ENCODE measurements at regions not wholly inside any gene's neighbourhood (a gene's known extent, or its start where the extent isn't known, plus 50 kb on each side); places are given as distances from the start of the nearest gene placed in this dataset.

DNA sequence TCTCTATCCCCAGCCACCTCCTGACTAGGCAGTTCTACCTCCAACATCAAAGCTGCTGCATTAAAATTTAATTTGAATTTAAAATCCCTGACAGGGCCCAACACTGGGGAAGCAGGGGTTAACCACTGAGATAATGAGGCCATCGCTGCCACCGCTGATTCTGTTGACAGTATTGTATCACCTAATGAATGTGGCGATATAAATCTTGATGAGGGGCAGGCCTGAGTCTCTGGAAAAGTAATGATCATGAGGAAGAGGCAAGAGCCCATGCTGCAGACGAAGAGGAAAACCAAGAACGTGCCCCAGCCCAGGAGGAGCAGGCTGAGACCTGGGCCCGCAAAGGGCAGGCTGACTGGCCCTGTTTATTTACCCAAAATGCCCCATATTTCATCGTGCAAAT lies 251.4 kb upstream of the ZFHX3 start:
- DNase-seq (ENCODE audit: low spot score) (no peak), ATAC-seq (no peak)
- intact Hi-C loops (cut with DNase I): no loop called here

DNA sequence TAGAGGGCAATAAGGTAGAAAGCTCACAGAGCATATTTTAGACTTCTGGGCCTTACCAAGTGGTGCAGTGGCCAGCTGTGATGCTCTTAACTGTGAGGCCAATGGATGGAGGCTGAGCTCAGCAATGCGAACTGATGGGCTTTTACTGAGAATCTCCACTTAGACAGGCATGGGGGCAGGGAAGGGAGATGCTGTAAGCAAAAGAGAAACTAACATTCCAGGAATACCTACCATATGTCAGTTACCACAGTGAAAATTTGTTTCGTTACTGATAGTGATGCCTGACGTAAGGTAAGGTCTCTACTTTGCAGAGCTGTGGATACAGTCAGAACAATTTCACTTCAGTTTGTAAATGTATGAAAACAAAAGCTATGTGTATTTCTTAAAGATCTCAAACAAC lies 250.6 kb upstream of the ZFHX3 start:
- intact Hi-C loops (cut with DNase I): no loop called here
- ATAC-seq (no peak), DNase-seq (ENCODE audit: low spot score) (no peak)

DNA sequence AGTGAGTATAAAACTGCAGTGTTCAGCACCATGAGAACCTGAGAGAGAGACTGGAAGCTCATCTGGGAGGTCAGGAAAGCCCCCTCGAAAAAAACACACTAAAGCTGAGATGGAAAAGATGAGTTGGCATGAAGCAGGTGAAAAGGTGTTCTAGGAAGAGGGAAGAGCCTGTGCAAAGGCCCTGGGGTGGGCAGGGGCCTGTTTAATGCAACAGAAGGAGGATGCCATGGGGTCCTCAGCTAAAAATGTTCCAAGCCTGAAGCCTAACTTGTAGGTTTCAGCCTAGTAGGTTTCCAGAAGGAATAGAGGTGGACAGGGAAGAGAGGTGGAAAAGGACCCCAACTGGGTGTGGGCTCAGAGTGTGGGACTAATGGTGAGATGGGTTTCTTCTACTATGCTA lies 242.3 kb upstream of the ZFHX3 start:
- intact Hi-C loops (cut with DNase I): no loop called here
- ATAC-seq: no peak
- DNase-seq (ENCODE audit: low spot score): no peak

GRCh38 chr16:73289232-73289631 lies 241.3 kb upstream of the ZFHX3 start:
- no peak for ATAC-seq
- intact Hi-C loops (cut with DNase I): no loop called here

GRCh38 chr16:73288520-73288919 lies 240.6 kb upstream of the ZFHX3 start:
- intact Hi-C loops (cut with DNase I): no loop called here
- ATAC-seq (no peak), DNase-seq (ENCODE audit: low spot score) (no peak)

More at GRCh38 chr16:73289232-73289631, 241.3 kb upstream of the ZFHX3 start:
- no peak for DNase-seq (ENCODE audit: low spot score)

DNA sequence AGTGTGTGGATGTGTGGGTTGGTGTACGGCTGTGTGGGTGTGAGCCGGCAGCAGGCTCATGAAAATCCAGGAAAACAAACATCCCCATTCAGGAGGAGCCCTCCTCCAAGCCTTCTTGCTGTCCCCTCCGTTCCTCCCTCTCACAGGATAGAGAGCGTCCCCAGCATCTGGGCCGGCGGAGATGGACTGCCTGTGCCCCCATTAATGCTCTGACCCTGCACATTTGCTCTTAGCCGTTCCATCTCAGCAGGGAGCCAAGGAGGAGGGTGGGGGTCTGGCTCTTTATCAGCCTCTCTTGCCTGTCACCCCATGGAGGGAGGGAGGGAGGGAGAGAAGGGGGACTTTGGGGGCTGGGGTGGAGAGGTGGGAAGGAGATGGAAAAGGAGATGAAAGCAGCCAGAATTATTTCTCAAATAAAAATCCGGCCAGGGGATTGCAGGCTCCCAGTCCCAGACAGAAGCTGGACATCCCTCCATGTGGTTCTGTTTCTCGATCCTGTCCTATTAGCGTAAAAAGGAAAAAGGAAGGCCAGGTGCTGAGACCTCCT lies 240.0 kb upstream of the ZFHX3 start:
- ATAC-seq (no peak), DNase-seq (ENCODE audit: low spot score) (no peak)
- intact Hi-C loops (cut with DNase I): no loop called here

DNA sequence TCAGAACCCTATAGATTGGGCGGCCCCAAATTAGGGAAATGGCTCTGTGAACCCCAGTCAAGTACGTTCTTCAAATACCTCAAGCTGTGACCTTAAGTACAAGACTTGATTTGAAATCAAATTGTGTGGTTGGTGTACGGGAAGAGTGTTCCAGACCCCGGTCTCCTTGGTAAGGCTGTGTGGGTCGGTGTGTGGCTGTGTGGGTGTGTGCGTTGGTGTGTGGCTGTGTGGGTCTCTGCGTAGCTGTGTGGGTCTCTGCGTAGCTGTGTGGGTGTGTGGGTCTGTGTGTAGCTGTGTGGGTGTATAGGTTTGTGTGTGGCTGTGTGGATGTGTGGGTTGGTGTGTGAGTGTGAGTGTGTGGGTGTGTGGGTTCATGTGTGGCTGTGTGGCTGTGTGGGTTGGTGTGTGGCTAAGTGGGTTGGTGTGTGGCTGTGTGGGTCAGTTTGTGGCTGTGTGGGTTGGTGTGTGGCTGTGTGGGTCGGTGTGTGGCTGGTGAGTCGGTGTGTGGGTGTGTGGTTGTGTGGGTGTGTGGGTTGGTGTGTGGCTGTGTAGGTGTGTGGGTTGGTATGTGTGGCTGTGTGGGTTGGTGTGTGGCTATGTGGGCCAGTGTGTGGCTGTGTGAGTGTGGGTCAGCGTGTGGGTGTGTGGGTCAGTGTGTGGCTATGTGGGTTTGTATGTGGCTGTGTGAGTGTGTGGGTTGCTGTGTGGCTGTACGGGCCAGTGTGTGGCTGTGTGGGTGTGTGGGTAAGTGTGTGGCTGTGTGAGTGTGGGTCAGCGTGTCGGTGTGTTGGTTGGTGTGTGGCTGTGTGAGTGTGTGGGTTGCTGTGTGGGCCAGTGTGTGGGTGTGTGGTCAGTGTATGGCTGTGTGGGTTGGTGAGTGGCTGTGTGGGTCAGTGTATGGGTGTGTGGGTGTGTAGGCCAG lies 238.7 kb upstream of the ZFHX3 start:
- intact Hi-C loops (cut with DNase I): no loop called here
- ATAC-seq (no peak), DNase-seq (ENCODE audit: low spot score) (no peak)

GRCh38 chr16:73285436-73286201 lies 237.7 kb upstream of the ZFHX3 start:
- DNase-seq (ENCODE audit: low spot score) (no peak), ATAC-seq (no peak)
- intact Hi-C loops (cut with DNase I): no loop called here

DNA sequence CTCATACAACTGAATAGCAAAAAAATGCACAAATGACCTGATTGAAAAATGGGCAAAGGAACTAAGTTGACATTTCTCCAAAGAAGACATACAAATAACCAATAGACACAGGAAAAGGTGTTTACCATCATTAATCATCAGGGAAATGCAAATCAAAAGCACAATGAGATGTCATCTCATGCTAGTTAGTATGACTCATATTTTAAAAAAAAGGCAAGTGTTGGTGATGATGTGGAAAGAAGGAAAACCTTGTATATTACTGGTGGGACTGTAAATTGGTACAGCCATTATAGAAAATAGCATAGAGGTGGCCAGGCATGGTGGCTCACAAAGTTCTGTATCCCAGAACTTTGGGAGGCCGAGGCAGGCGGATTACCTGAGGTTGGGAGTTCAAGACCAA lies 232.5 kb upstream of the ZFHX3 start:
- ATAC-seq (no peak), DNase-seq (ENCODE audit: low spot score) (no peak)
- intact Hi-C loops (cut with DNase I): no loop called here

- ATAC-seq: no peak
- intact Hi-C loops (cut with DNase I): no loop called here
- no peak for DNase-seq (ENCODE audit: low spot score)
These were observed 231.5 kb upstream of the ZFHX3 start for GRCh38 chr16:73279451-73279850.

- ATAC-seq: no peak
- no peak for DNase-seq (ENCODE audit: low spot score)
- intact Hi-C loops (cut with DNase I): no loop called here
These were observed 229.1 kb upstream of the ZFHX3 start for GRCh38 chr16:73277071-73277470.

GRCh38 chr16:73275448-73275847 lies 227.5 kb upstream of the ZFHX3 start:
- DNase-seq (ENCODE audit: low spot score) (no peak), ATAC-seq (no peak)
- intact Hi-C loops (cut with DNase I): no loop called here

DNA sequence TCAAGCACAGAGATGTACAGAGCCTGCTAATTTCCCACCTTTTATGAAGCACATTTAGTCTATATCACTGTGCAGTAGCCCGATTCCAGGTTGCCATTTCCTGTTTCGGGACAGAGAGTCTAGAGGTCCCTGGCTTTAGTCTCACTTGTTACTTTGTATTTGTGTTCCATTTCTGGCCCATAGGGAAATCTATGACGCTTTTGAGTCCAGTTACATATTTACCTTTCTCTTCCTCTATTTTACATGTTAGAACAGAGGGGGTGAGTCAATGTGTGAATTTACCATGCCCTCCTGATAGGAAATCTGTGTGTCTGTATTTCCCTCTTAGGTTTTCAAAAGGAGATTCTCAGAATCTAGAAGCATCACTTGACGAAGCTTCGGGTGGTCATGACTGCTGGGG lies 227.1 kb upstream of the ZFHX3 start:
- DNase-seq (ENCODE audit: low spot score): no peak
- intact Hi-C loops (cut with DNase I): no loop called here
- ATAC-seq: no peak

- intact Hi-C loops (cut with DNase I): no loop called here
- ATAC-seq (no peak), DNase-seq (ENCODE audit: low spot score) (no peak)
These were observed 226.2 kb upstream of the ZFHX3 start for GRCh38 chr16:73274140-73274539.

GRCh38 chr16:73268366-73268993 lies 220.6 kb upstream of the ZFHX3 start:
- ATAC-seq (no peak), DNase-seq (ENCODE audit: low spot score) (no peak)
- intact Hi-C loops (cut with DNase I): no loop called here

DNA sequence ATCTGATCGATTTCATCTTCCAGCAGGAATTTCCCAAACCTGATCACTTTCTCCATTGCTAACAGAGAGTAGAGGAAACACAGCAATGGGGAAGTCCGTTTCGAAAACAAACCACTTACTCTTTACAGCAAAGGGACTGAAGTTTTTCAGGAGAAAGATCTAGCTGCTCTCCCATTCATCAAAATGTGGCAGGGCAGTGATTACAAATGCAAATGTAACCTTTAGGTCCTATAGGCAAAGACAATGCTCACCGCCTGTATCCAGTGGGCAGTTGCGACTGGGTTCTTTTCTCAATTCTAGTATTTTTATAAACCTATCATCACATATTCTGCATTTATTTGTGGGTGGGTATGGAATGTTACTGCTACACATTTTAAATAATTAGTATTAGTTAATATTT lies 218.0 kb upstream of the ZFHX3 start:
- no peak for DNase-seq (ENCODE audit: low spot score)
- intact Hi-C loops (cut with DNase I): no loop called here
- ATAC-seq: no peak

DNA sequence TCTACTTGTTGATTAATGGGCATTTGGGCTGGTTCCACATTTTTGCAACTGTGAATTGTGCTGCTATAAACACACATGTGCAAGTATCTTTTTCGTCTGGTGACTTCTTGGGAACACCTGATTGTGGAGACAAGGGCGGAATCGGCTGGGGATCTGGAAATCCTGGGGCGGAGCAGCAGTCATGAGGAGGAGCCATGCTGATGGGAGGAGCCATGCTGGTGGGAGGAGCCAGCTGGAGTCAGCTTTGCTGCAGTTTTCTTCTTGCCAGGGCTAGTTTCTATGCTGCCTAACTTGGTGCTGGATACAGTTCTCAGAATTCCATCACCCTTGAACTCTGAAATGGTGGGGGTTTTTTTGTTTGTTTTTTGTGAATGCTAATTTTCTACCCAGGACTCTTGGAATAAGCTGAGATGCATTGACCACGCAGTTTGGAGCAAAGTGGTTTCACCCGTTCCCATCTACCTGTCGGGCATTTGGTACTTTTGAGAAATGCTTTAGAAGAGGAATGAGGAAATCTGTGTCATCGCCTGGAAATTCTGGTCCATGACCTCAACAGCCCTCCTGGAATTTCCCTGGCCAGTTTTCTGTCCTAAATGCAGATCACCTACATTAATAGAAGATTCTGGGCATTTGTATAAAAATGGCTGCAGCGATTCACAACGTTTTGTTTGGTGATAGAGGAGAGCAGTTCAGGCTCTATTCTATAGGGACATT lies 217.4 kb upstream of the ZFHX3 start:
- DNase-seq (ENCODE audit: low spot score) (no peak), ATAC-seq (no peak)
- intact Hi-C loops (cut with DNase I): no loop called here

- no peak for ATAC-seq
- intact Hi-C loops (cut with DNase I): no loop called here
- DNase-seq (ENCODE audit: low spot score): no peak
These were observed 215.0 kb upstream of the ZFHX3 start for GRCh38 chr16:73262931-73263330.

GRCh38 chr16:73255031-73255430 lies 207.1 kb upstream of the ZFHX3 start:
- intact Hi-C loops (cut with DNase I): no loop called here
- ATAC-seq: no peak
- DNase-seq (ENCODE audit: low spot score): no peak
